Activated B cell treated with CpG ODN at 0.5 μM for 24 hours (primary cell): ENCODE measurements at regions not wholly inside any gene's neighbourhood (a gene's known extent, or its start where the extent isn't known, plus 50 kb on each side); places are given as distances from the start of the nearest gene placed in this dataset.

ENCODE experiments used
- ATAC-seq: fragments of 200-7000 bp; cut with Tn5 transposase; one replicate; pipeline ENCODE4 v1.10.0; 2021; ENCODE audit warnings: low read depth, mild to moderate bottlenecking, moderate library complexity
- CTCF ChIA-PET: fragments of 350-600 bp; sonication (Branson Sonifier 250); formaldehyde crosslinking; loops from one replicate; lab custom pipeline; 2021; ENCODE audit warnings: antibody characterized with exemption; lab: Charles Lee
- POLR2A ChIA-PET: fragments of 350-600 bp; sonication (Branson Sonifier 250); formaldehyde crosslinking; loops from one replicate; lab custom pipeline; 2021; ENCODE audit warnings: antibody characterized with exemption; lab: Charles Lee
- DNase-seq: peaks from one replicate; pipeline ENCODE4 v3.0.0; 2022
- H3K27ac Mint-ChIP-seq: one replicate; pipeline ENCODE4 v1.8.0; 2020; ENCODE audit warnings: mixed read lengths
- H3K27me3 Mint-ChIP-seq: one replicate; pipeline ENCODE4 v1.8.0; 2021; ENCODE audit warnings: mixed read lengths
- H3K36me3 Mint-ChIP-seq: one replicate; pipeline ENCODE4 v1.8.0; 2021; ENCODE audit warnings: low read depth, mixed read lengths
- H3K4me1 Mint-ChIP-seq: one replicate; pipeline ENCODE4 v1.8.0; 2021; ENCODE audit warnings: mixed read lengths
- H3K4me3 Mint-ChIP-seq: one replicate; pipeline ENCODE4 v1.8.0; 2020; ENCODE audit warnings: mild to moderate bottlenecking, mixed read lengths
- H3K9me3 Mint-ChIP-seq: one replicate; pipeline ENCODE4 v1.8.0; 2020; ENCODE audit warnings: mixed read lengths
- intact Hi-C: fragments of 100-400 bp; cut with micrococcal nuclease; formaldehyde crosslinking; loops from one replicate; pipeline ENCODE4 v1.15.1; 2024
- TF ChIP-seq, protein P1 (sequence below): fragments of 200-600 bp; IDR thresholded peaks from one replicate; pipeline ENCODE4 v1.8.0; 2022; ENCODE audit warnings: antibody characterized with exemption, mild to moderate bottlenecking

DNA sequence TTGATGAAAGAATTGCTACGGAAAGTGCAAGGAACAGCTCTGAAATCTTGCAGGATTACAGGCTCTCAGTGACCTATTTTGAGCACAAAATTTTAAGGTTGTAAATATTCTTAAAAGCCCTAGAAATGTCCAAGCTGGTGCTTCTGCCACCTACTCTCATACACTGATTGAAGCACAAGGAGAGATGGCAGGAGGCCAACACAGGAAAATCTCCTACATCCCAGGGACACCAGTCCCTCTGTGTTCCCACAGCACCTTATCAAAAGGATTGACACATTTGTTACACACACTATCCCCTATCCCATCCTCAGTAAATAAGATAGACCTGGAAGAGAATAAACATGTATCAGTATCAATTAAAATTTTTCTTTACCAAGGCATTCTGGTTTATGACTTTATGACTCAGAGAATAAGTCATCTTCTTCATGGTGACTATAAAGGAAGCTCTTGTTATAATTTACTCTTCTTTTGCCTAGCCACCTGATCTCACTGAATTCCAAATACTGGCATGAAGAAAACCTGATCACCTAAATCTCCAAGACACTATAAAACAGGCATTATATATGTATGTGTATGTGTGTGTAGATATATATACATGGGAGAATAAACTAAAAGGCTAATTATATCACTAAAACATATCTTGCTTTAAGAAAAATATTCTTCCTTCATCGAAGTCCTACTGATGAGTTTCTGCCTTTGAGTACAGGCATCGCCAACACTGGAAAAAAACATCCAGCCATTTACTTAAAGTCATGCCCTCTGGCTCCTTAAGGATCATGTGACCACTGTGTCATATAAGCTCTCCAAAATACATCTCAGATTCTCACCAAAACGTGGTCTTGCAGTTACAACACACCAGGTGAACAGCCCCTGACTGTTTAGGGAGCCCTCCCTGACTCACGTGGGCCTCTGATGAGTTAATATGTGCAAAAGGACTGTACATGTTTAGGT, 208.1 kb upstream of the NR2F2 start:
- H3K27ac Mint-ChIP-seq, result no peak overlapping the region
- ATAC-seq (no peak), DNase-seq (no peak)
- H3K4me1 Mint-ChIP-seq, result no peaks in the 10 kb centered on the region
- H3K36me3 Mint-ChIP-seq, result no peaks in the 10 kb centered on the region
- intact Hi-C loops, result no loop called here
- no peaks in the 10 kb centered on the region for H3K27me3 Mint-ChIP-seq
- ChIA-PET POLR2A (no interaction called here), CTCF (no interaction called here)
- TF ChIP-seq, protein P1, sequence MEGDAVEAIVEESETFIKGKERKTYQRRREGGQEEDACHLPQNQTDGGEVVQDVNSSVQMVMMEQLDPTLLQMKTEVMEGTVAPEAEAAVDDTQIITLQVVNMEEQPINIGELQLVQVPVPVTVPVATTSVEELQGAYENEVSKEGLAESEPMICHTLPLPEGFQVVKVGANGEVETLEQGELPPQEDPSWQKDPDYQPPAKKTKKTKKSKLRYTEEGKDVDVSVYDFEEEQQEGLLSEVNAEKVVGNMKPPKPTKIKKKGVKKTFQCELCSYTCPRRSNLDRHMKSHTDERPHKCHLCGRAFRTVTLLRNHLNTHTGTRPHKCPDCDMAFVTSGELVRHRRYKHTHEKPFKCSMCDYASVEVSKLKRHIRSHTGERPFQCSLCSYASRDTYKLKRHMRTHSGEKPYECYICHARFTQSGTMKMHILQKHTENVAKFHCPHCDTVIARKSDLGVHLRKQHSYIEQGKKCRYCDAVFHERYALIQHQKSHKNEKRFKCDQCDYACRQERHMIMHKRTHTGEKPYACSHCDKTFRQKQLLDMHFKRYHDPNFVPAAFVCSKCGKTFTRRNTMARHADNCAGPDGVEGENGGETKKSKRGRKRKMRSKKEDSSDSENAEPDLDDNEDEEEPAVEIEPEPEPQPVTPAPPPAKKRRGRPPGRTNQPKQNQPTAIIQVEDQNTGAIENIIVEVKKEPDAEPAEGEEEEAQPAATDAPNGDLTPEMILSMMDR, result no peak
- no peaks in the 10 kb centered on the region for H3K9me3 Mint-ChIP-seq
- H3K4me3 Mint-ChIP-seq, result no peak overlapping the region

DNA sequence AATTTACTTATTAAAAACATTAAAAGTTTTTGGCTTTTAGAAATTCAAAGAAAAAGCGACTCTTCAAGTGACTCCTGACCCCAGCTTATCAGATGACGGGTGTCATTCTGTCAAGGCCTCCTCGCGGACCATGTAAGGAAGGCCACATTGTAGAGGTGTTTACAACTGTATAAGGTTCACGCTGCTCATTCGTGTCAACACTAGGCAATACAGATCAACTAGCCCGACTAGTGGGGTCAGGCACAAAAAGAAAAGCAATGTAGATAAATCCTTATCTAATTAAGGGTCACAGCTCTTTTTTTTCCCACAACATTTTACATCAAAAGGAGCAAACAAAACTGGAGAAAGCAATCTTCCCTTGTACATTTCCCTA, 207.5 kb upstream of the NR2F2 start:
- Mint-ChIP-seq H3K4me3 (no peak overlapping the region), H3K4me1 (no peaks in the 10 kb centered on the region), H3K27ac (no peak overlapping the region), H3K36me3 (no peaks in the 10 kb centered on the region), H3K9me3 (no peaks in the 10 kb centered on the region), H3K27me3 (no peaks in the 10 kb centered on the region)
- ChIA-PET POLR2A (no interaction called here), CTCF (no interaction called here)
- DNase-seq (no peak), ATAC-seq (no peak)
- TF ChIP-seq, protein P1, result no peak
- intact Hi-C loops, result no loop called here

DNA sequence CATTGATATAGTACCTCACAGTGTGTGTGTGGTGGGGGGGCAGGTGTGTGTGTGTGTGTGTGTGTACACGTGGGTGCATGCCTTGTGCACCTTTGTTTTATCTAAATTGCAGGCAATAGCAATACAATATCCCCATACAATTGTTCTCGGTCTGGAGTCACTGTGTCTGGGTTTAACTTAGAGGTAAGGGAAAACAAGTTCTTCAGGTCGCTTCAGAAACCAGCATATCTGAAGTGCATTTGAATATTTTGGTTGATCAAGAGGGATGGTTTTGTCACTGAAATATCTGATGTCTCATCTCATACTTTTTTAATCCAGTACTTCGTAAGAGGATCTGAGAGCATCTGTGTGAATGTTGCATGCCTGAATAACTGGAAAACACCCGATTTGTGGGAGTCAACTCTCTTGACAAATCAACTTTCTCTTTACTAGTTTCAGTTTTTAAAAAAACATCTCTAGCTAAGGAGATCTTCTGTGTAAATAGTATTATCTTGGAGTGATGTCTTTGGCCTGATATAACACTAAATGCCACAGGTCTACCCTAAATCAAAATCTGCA, 206.8 kb upstream of the NR2F2 start:
- TF ChIP-seq, protein P1, result no peak
- Mint-ChIP-seq H3K9me3 (no peaks in the 10 kb centered on the region), H3K36me3 (no peaks in the 10 kb centered on the region), H3K4me3 (no peak overlapping the region), H3K27me3 (no peaks in the 10 kb centered on the region), H3K4me1 (no peaks in the 10 kb centered on the region), H3K27ac (no peak overlapping the region)
- ATAC-seq (no peak), DNase-seq (no peak)
- intact Hi-C loops, result no loop called here
- ChIA-PET POLR2A (no interaction called here), CTCF (no interaction called here)

DNA sequence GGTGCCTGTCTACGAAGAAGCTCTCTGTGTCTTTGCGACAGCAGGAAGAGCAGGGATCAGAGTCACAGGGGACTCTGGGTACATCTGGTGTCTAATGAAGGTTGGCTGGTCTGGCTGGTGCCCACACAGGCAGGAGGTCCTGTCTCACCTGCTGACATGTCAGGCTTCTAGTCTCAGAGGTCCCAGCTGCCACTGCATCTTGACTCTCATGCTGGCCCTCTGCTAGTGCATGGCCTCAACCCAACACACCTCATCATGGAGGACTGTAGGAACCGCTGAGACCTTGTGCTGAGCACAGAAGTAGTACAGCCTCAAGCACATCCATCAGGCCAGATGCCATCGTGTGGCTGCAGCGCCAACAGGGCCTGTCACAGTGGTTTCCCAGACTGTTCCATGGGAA, 206.1 kb upstream of the NR2F2 start:
- Mint-ChIP-seq H3K4me1 (no peaks in the 10 kb centered on the region), H3K27ac (no peak overlapping the region), H3K9me3 (no peaks in the 10 kb centered on the region), H3K36me3 (no peaks in the 10 kb centered on the region), H3K27me3 (no peaks in the 10 kb centered on the region), H3K4me3 (no peak overlapping the region)
- ChIA-PET POLR2A (no interaction called here), CTCF (no interaction called here)
- TF ChIP-seq, protein P1, result no peak
- intact Hi-C loops, result no loop called here
- DNase-seq, result no peak
- ATAC-seq, result no peak

DNA sequence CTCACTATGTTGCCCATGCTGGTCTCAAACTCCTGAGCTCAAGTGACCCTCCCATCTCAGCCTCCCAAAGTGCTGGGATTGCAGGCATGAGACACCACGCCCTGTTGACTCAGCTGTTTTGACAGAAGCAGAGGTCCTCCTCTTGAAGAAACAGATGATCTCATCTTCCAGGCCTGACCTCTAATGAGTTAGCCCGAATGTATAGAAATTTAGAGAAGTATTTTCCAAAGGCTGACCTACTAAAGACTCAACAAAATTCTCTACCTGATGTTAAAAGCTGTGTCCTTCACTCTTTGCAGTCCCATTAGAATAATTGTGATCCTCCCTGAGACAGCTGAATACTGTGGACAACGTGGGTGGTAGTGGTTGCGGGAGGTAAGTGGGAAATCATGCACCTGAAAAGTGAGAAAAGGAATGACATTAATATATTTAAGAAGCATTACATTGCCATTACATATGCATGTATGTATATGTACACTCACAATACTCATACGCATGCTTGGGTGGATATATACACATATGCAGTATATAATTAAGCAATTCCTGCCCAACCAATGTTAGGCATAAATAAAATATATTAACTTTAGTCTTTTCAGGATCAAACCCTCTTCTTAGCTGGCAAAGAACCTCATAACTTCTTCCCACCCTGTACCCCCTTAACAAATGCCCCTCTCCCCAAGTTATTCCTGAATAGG, 204.6 kb upstream of the NR2F2 start:
- H3K4me3 Mint-ChIP-seq, result no peak overlapping the region
- intact Hi-C loops, result no loop called here
- no peaks in the 10 kb centered on the region for H3K27me3 Mint-ChIP-seq
- POLR2A ChIA-PET, result no interaction called here
- peaks cover 3% of the 10 kb centered on the region for H3K9me3 Mint-ChIP-seq
- no peaks in the 10 kb centered on the region for H3K4me1 Mint-ChIP-seq
- DNase-seq, result no peak
- CTCF ChIA-PET, result no interaction called here
- H3K27ac Mint-ChIP-seq, result no peak overlapping the region
- H3K36me3 Mint-ChIP-seq, result no peaks in the 10 kb centered on the region
- no peak for ATAC-seq
- TF ChIP-seq, protein P1, result no peak
